MM.1S (cell line): ENCODE measurements at regions not wholly inside any gene's neighbourhood (a gene's known extent, or its start where the extent isn't known, plus 50 kb on each side); places are given as distances from the start of the nearest gene placed in this dataset.

Experiments used
- CTCF ChIP-seq: fragments of 300-600 bp; sonication (generic); IDR thresholded peaks from 2 replicates; pipeline ENCODE4 v1.5.1; 2016; ENCODE audit warnings: antibody characterized with exemption, low read length, mixed read lengths
- EZH2 ChIP-seq: fragments of 300-600 bp; sonication (generic); optimal IDR thresholded peaks from 2 replicates; pipeline ENCODE3; 2017; ENCODE audit warnings: low read depth, mild to moderate bottlenecking, antibody characterized with exemption, low read length, mixed read lengths
- EZH2phosphoT487 ChIP-seq: fragments of 300-600 bp; sonication (generic); IDR thresholded peaks from 2 replicates; pipeline ENCODE4 v1.6.1; 2018; ENCODE audit warnings: antibody characterized with exemption, low read length

GRCh38 chr4:107458194-107458593, 261.8 kb downstream of the PAPSS1 start:
- no peak for TF ChIP-seq CTCF
- TF ChIP-seq EZH2phosphoT487: no peak
- TF ChIP-seq EZH2: no peak
